HG03442 (cell line): ENCODE measurements at regions not wholly inside any gene's neighbourhood (a gene's known extent, or its start where the extent isn't known, plus 50 kb on each side); places are given as distances from the start of the nearest gene placed in this dataset.

ENCODE experiments used
- ATAC-seq: cut with Tn5 transposase; IDR thresholded peaks from one replicate; pipeline ENCODE4 v1.9.1; 2021; ENCODE audit warnings: mild to moderate bottlenecking, moderate library complexity; ENCODE audit not compliant: unreplicated experiment

DNA sequence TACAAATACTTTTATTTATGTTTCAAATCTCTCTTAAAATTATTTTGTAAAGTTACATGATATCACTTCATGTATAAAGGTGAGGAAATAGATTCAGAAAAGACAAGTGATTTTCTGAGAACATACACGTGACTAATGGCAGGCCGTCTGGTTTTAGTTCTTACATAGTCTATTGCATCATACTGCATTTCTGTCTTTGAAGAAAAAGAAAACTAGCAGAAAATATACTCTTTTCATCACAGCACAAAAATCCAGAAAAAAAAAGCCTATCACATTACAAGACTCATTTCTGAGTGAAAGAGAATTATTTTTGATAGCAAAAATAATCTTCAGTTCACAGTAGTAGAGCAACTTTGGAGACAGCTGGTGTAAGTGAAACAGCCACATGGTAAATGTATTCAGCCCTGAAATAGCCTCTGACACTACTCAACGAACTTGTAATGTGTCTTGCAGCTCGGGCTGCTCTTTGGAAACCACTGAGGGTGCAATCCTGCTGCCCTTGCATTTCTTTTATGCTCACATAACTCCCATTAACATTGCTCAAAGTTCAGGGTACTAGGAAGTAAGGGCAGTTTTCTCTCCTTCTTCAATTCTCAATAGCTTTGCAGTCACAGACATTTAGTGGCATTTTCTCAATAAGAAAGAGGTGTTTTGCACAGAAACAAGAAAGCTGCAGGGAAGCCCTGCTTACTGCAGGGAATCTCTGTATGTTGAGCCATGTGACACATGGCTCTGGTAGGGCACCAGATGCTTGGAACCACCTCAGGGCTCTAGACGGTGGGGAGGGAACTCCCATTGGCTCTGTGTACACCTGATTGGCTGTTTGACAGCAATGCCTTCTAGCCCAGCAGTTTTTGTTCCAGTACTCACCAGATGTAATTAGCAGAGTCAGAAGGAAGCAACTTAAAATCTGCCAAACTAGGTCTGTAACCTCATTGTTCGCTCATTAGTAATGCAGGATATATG, 845.3 kb upstream of the PTPRD start:
- no peak for ATAC-seq

DNA sequence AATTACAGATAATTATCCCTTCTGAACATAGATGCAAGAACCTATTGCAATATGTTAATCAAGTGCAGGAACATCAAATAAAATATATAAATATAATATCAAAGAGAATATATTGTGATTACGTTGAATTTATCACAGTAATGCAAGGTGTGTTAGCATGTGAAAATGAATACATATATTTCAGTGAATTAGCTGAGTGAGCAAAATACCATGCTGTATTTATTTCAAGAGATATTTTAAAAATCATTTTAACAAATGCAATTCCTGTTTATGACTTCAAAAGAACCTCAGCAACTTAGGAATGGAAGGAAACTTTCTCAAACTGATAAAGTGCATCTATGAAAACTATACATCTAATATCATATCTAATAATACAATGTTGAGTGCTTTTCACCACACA, 856.9 kb upstream of the PTPRD start:
- ATAC-seq = no peak

DNA sequence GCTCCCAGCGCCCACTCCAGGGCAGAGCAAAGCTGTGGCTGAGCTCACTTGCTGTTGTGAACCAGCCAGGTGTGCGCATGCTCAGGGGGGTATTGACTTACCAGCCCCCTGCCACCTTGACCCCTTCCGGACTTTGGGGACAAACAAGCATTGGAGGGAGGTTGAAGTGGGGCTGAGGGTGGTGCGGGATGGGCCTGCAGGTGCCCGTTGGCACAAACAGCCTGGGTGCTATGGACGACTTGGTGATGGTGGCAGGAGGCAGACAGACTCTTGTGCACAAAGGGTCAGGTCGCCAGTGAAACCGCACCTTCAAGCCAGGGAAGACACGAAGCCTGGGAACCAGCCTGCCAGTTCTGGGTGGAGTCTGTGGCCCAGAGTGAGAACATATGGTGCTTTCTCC, 858.5 kb upstream of the PTPRD start:
- no peak for ATAC-seq

DNA sequence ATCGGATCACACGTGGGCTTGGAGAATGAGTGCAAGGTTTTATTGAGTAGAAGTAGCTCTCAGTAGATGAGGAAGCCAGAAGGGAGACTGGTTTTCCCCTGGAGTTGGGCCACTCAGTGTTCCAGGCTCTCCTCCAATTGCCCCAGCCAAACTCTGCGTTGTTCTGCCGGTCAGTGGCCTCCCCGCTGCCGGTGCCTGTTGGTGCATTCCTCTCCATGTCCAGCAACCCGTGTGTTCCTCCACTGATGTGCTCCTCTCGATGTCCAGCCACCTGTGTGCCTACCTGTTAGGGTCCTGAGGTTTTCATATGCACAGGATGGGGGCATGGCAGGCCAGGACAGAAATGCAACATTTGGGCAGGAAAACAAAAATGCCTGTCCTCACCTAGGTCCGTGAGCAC, 888.0 kb upstream of the PTPRD start:
- no peak for ATAC-seq

DNA sequence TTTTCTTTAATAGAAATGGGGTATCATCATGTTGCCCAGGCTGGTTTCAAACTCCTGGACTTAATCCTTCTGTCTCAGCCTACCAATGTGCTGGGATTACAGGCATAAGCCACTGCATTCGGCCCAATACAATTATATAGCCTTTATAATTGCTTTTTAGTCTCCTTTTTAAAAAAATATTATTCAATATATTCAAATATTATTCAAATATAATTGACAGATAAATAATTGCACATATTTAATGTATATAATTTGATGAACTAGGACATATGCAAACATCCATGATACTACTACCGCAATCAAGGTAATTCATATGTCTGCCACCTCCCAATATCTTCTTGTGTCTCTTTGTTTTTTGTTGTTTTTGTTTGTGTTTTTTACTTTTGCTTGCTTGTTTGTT, 894.2 kb upstream of the PTPRD start:
- no peak for ATAC-seq

DNA sequence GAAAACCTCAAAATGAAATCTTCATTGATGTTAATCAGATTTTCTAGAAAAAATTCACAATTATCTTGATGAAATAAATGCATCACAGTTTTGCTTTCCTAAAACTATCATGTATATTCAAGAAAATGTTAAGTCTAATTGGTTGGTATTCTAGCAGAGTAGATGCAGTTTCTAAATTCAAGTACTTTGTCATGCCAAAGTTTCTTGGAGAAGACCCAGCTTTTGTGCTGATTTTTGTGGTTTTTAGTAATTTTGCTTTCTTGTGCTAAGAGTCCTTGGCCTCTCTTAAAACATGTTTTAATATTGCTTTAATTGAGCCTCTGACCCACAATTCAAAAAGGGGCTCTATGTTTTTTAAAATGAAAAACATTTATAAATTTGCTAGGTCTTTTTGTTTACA, 924.8 kb upstream of the PTPRD start:
- no peak for ATAC-seq

DNA sequence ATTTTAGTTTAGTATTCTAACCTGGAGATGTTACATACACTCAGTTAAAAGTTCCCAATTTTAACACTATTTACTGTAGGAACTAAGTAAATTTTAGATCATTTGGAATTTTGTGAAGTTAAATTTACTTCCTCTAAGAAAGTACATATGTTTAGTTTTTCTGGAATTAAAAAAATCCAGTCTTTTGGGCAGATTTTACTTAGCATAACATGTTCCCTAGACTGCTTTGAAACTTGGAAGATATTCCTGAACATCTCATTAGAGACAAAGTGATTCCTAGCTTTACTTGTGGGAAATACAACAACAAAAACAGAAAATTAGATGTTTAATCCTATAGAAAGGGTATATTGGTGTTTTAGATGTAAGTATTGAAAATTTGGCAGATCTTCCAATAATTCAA, 930.0 kb upstream of the PTPRD start:
- no peak for ATAC-seq

DNA sequence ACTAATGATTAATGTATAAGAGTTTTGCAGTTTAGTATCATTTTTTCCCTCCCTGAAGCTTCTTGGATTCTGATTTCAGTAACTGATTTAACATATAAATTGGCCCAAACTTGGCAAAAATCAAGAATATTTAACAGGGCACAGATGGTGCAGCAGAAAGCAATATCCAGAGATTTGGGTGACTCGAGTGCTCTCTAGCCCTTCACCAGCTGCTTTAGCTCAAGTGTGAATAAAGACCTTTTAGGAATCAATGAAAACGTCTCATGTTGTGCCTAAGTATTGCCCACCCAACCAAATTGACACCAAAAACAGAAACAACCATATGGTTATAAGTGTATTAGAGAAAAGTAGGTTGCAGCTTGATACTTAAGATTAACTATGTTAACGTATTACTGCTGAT, 933.4 kb upstream of the PTPRD start:
- no peak for ATAC-seq

DNA sequence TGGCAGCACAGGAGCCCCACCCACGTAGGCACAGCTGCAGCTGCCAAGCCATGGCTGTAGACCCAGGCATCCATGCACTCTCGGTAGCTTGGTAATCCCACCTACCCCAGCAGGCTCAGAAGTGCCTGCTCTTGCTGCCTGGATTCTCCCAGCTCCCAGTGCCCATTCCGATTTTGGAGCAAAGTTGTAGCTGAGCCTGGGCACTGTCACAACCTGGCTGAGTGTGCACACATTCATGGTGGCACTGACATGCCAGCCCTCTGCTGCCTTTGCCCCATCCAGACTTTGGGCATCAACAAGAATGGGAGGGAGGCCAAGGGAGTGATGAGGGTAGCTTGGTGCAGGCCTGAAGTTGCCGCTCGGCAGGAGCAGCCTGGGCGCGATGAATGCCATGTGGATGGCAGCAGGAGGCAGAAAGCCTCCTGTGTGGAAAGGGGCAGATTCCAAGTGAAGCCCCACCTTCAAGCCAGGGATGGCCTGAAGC, 936.6 kb upstream of the PTPRD start:
- ATAC-seq = no peak

DNA sequence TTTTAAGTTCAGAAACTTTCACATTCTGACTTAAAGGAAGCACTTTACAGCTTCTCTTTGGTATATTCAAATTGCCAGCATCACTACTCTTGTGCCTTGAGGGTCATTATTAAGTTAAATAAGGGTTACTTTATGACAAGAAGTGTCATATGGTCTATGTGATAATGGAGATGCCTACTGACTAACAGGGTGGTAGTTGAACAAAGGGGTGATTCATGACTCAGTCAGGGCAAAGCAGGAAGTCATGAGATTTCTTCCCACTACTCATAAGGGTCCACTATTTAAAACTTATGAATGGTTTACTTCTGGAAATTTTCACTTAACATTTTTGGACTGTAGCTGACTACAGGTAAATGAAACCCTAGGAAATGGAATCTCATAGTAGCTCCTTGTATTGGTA, 938.3 kb upstream of the PTPRD start:
- no peak for ATAC-seq

DNA sequence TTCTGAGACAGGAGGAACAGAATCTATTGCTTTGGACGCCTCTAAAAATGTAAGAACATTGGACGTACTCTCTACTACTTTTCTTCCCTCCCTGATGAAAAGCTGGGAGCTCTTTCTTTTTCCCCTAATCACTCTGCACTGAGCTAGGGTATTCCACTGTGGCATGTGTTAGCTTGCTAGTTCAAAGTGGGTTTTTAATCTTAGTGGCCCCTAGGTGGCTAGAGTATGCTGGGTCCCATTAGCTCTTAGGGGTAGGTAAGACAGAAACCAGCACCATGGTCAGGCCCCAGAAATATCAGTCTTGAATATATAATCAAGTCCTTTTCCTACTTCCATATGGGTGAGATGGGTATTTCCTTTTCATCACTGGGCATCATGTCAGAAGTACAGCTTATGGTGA, 945.2 kb upstream of the PTPRD start:
- ATAC-seq = no peak

DNA sequence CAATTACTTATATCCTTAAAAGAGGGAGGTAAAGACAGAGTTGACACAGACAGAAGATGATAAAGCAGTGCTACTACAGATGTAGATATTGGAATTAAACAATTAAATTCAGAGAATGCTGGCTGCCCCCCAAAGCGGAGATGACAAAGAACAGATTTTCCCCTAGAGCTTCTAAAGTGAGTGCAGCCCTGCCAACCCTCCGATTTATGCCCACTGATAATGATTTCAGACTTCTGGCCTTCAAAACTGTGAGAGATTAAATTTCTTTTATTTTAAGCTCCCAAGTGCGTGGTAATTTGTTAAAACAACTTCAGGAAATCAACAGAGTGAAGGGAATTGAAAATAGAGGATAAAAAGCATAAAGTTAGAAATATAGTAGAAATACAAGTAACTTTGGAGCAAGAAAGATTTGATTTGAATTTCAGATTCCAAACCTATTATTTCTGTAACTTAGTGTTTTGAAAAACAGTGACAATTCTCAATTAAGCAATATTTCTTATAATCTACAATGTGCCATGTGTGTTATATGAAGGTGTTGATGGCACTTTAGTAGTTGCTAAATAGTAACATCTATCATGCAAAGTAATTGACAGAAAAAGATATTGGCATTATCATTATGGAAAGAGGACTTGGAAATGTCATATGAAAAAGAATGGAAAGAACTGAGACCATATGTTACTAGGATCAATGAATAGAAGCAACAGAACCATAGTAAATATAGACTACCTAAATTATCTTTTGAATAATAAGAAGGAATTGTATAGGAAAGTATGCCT, 946.4 kb upstream of the PTPRD start:
- ATAC-seq = no peak

DNA sequence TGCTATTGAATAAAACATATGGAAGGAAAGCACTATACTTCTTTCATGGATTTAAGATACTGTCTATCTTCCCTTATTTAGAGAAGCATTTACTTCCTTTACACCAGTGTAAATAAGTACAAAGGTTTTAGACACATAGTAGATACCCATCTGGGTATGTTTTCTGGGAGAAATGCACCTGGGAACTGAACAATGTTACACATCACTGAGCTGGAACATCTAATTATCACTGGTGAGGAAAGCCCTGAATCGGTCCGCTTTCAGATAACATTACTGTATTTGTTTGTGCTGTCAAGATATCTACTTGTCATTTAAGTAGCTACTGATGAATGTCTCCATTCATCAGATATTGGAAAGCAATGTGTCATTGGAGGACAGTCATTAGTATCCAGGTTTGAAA, 964.7 kb upstream of the PTPRD start:
- ATAC-seq = no peak

DNA sequence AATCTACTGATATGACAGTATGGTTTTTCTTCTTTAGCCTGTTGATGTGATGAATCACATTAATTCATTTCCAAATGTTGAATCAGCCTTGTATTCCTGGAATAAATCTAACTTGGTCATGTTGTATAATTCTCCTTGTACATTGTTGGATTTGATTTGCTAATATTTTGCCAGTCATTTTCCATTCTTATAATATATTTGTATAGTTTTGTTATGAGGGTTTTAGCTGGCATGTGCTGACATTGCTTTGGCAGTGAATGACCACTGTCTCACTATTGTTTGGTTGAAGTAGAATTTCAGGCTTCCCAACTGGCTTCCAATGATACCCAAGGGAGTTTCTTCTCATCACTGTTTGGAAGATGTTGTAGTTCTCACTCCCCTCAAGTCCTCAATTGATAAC, 983.0 kb upstream of the PTPRD start:
- ATAC-seq = no peak

DNA sequence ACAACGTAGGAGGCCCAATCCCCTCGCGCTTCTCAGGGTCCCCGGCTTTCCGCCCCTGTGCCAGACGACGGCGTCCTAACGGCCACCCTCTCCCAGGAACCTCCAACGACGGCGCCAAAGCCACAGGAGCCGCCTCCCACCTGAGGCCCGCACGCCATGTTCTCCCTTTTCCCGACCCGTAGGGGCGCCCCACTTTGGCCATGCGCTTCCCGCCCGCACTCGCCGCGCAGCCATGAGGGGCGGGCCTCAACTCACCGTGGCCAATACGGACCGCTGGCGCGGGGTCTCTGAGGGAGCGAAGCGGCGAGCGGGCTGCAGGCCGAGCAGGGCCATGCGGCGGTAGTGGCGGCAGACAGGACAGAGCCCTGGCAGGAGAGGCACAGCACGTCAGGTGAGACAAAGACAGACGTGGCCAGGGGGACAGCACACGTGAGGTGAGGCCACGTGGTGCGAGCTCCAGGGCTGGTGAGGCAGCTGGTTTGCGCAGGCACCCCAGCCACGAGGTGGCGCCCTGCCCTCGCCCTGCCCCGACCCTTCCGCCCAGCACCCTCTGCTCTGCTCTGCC, 1005.5 kb upstream of the PTPRD start:
- ATAC-seq = no peak

DNA sequence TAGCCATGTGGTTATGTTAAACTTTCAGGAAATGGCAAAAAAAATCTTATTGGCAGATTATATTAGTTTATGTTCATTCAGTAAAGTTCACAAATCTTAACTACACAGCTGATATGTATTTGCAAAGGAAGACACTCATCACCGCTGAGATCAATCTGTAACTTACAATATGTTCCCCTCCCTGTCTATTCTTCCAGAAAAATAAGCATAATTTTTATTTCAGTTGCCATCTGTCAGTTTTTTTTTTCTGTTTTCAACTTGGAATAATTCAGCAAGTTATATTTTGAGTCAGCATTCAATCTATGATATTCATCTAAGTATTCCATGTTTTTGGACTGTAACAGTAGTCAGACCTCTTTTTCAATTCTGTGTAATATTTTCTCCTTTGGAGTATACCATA, 1019.9 kb upstream of the PTPRD start:
- no peak for ATAC-seq

DNA sequence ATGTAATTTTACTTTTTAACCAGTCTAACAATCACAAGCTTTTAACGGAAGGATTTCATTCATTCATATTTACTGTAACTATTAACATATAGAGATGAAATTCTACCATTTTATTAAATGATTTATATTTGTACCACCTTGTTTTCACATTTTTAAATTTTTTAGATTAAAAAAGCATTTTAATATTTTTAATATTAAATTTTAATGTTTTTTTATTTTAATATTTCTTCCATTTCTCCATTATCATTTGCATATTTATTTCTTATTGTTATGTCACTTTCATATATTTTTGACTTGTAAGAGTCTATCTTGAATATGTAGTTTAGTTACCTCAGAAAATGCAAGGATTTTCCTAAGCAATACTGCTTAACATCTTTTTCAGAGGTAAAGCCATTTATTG, 1034.0 kb upstream of the PTPRD start:
- no peak for ATAC-seq

DNA sequence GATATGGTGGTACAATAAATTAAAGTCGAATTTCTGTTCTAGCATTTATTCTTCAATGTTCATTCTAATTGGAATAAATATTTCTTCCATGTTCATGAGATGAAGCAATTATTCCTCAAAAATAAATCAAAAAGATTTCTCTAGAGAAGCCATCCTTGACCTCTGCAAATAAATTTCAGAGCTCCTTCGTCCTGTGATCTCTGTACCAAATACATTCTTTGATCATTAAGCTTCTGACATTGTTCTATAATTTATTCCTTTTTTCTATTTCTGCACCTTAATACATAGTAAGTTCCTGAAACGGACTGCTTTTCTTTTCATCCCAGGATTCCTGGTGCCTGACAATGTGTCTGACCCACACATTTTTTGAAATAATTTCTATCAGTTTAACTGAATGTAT, 1039.3 kb upstream of the TYRP1 start:
- no peak for ATAC-seq

DNA sequence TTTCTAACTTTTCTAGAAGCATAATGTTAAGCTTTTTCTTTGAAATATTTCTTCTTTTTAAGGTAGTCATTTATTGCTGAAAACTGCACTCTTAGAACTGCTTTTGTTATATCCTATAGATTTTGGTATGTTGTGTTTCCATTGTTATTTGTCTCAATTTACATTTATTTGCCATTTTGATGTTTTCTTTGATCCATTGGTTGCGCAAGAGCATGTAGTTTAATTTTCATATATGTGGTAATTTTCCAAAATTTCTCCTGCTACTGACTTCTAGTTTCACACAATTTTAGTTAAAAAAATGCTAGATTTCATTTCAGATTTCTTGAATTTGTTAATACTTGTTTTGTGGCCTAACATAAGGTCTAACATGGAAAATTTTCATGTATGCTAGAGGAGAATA, 1029.3 kb upstream of the TYRP1 start:
- no peak for ATAC-seq

DNA sequence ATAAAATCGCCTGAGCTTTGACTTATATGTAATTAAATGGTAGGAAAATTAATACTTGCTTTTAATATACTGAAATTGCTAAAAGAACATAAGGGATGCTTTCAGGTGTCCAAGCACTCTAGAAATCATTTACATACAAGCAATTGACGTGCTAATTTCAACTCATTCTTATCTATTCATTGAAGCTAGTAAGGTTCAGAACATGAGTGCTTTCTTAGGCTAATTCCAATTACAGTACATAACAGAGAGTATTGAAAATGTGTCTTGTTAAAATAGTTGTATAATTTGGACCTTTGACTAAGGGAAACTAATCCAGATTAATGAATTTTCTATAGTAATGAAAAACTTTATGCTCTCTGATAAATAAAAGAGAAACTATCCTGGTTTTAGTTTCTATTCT, 1016.4 kb upstream of the TYRP1 start:
- no peak for ATAC-seq

DNA sequence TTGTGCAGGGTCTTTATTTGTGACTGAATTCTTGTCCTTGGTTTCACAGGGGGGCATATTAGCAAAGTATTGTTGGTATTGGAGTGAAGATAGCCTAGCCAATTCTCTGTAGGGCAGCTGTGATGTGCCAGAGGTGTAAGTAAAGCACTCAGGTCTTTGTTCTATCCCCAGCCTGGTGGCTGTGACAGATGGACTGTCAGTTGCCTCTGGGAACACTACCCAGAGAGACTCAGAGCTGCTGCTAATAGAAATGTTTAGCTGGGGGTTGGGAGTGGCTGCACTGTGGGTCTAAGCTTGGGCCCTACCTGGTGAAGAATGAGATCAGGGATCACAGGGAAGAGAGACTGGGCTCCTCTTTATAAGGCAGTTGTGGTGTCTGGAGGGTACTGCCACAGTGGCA, 1006.5 kb upstream of the TYRP1 start:
- no peak for ATAC-seq

DNA sequence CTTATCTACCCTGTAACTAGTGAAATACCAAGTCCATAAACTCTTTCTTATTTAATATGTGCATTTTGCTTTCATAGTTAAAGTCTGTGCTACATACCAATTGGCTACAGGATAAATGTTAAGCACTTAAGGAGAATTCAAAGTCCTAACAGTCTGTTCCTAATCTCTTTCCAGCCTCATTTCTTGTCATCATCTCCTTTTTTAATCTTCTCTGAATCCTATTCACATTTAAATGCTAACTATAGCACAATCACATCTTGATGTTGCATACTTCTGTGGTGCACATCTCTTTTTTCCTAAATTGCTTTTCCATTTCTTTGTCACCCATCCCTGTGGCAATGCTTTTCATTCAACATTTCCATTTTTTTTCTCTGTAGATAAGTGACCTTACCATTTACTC, 996.1 kb upstream of the TYRP1 start:
- no peak for ATAC-seq
